ENCODE measurements at regions not wholly inside any gene's neighbourhood (a gene's known extent, or its start where the extent isn't known, plus 50 kb on each side); places are given as distances from the start of the nearest gene placed in this dataset.

DNA sequence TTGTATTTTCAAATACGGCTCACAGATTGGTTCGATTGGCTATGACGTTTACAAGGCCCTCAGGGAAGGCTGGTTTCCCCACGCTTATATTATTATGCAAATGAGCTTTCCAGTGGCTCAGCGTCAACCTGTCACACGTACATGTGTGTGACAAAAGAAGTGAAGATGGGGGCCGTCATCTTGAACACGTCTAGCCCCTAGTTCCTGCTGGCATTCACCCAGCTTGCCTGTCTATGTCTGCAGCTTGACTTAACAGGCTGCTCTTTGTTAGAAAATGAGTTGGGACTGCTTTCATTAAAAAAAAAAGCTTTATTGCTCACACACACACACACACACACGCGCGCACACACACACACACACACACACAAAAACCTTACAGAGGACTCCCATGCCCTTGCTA, 283.6 kb upstream of the CTSO start:
- H3K4me1 ChIP-seq: no peaks in the 10 kb centered on the region
- no peak overlapping the region for H3K4me3 ChIP-seq
- WGBS, 4 donors: 63 to 68% (median 64%) methylated on average over 11 of the region's 11 CpGs
- no peak overlapping the region for H3K27ac ChIP-seq
- H3K27me3 ChIP-seq: no peaks in the 10 kb centered on the region
- ATAC-seq: no peak
- DNase-seq: no peak
- intact Hi-C loops (cut with DNase I): no loop called here
- TF ChIP-seq, protein P1, sequence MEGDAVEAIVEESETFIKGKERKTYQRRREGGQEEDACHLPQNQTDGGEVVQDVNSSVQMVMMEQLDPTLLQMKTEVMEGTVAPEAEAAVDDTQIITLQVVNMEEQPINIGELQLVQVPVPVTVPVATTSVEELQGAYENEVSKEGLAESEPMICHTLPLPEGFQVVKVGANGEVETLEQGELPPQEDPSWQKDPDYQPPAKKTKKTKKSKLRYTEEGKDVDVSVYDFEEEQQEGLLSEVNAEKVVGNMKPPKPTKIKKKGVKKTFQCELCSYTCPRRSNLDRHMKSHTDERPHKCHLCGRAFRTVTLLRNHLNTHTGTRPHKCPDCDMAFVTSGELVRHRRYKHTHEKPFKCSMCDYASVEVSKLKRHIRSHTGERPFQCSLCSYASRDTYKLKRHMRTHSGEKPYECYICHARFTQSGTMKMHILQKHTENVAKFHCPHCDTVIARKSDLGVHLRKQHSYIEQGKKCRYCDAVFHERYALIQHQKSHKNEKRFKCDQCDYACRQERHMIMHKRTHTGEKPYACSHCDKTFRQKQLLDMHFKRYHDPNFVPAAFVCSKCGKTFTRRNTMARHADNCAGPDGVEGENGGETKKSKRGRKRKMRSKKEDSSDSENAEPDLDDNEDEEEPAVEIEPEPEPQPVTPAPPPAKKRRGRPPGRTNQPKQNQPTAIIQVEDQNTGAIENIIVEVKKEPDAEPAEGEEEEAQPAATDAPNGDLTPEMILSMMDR (IDR thresholded peaks at IDR 0.05): no peak
- no peak for TF ChIP-seq POLR2A (IDR thresholded peaks at IDR 0.05)
- H3K36me3 ChIP-seq: no peaks in the 10 kb centered on the region
- H3K9me3 ChIP-seq: no peaks in the 10 kb centered on the region

DNA sequence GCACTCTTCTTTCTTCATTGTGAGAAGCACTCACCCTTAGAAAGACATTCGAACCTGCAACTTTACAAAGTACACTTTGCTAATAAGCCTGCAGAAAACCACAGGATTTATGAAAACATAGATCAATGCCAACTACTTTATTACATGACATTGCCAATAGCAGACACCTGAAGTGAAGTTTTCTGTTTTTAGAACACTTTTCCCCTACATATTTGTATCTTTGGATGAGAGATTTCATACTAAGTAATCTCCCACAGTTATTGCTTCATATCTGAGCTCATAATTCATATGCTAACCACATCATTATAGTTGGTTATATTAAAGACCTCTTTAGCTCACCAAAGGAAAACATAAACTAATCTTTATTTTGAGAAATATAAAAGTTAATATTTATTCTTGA, 276.5 kb upstream of the CTSO start:
- Histone ChIP-seq H3K4me3 (no peak overlapping the region), H3K27me3 (no peaks in the 10 kb centered on the region), H3K27ac (no peak overlapping the region), H3K36me3 (no peaks in the 10 kb centered on the region), H3K9me3 (no peaks in the 10 kb centered on the region), H3K4me1 (no peaks in the 10 kb centered on the region)
- ATAC-seq (no peak), DNase-seq (no peak)
- 64 to 86% (median 78%) methylated on average over 1 of the region's 1 CpG for WGBS, 4 donors
- intact Hi-C loops (cut with DNase I): no loop called here
- no peak for TF ChIP-seq POLR2A (IDR thresholded peaks at IDR 0.05)
- TF ChIP-seq, protein P1 (IDR thresholded peaks at IDR 0.05): no peak

DNA sequence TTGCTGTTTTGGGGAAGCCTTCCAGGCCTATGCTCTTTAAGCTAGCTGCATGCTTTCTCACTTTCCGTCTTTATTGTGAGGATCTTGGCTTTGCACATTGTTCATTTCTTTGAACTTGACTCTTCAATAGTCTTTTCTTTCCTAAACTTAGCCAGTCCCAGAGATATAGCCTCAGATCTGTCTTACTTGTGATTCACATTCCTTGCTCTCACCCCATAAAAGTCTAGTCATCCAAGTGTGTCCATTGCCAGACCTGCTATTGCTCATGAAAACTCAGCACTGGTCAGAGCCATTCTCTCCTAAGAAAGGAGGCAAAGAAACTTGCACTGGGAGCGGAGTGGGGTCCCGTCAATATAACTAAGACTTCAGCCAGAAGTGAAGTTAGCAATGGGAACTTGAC, 275.0 kb upstream of the CTSO start:
- 78 to 94% (median 85%) methylated on average over 3 of the region's 3 CpGs for WGBS, 4 donors
- Histone ChIP-seq H3K4me3 (no peak overlapping the region), H3K27ac (no peak overlapping the region), H3K27me3 (no peaks in the 10 kb centered on the region), H3K9me3 (no peaks in the 10 kb centered on the region), H3K36me3 (no peaks in the 10 kb centered on the region), H3K4me1 (no peaks in the 10 kb centered on the region)
- DNase-seq (no peak), ATAC-seq (no peak)
- no peak for TF ChIP-seq POLR2A (IDR thresholded peaks at IDR 0.05)
- TF ChIP-seq, protein P1 (IDR thresholded peaks at IDR 0.05): no peak
- intact Hi-C loops (cut with DNase I): no loop called here

DNA sequence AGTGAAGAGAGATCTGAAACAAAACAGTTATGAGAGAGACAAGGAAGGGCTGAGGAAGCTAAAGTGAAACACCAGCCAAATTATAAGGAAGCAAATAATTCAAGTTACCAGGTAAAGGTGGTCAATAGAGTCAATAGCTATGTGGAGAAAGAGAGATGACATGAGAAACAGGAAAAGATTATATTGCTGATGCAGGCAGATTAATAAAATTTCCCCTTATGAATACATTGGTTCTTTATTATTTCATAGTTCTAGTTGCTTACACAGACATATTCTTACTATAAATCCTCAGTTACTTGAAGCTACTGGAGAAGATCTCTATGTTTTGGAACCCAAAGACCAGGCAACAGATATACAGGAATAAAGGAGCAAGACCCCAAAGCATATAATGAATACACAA, 273.7 kb upstream of the CTSO start:
- TF ChIP-seq POLR2A (IDR thresholded peaks at IDR 0.05): no peak
- TF ChIP-seq, protein P1 (IDR thresholded peaks at IDR 0.05): no peak
- no peak for DNase-seq

More for the DNA sequence above, 273.7 kb upstream of the CTSO start:
- Histone ChIP-seq H3K27ac (no peak overlapping the region), H3K4me1 (no peaks in the 10 kb centered on the region), H3K9me3 (no peaks in the 10 kb centered on the region), H3K4me3 (no peak overlapping the region), H3K27me3 (no peaks in the 10 kb centered on the region), H3K36me3 (no peaks in the 10 kb centered on the region)
- intact Hi-C loops (cut with DNase I): no loop called here
- ATAC-seq: no peak
